ENCODE measurements at regions not wholly inside any gene's neighbourhood (a gene's known extent, or its start where the extent isn't known, plus 50 kb on each side); places are given as distances from the start of the nearest gene placed in this dataset.

GRCh38 chr5:167440846-167441245, 850.6 kb upstream of the WWC1 start:
- POLR2A ChIA-PET = no interaction called here

GRCh38 chr5:167442922-167443321, 848.5 kb upstream of the WWC1 start:
- CTCF ChIA-PET = no interaction called here
- no peak for DNase-seq (ENCODE audit: extremely low spot score)
- no peak for TF ChIP-seq CTCF (IDR thresholded peaks at IDR 0.05; ENCODE audit: control extremely low read depth, extremely low read depth, low read depth, missing control alignments)
- POLR2A ChIA-PET = no interaction called here

More at GRCh38 chr5:167440846-167441245, 850.6 kb upstream of the WWC1 start:
- DNase-seq (ENCODE audit: extremely low spot score) = no peak
- CTCF ChIA-PET = interaction anchor here (1.2 kb wide), 1 partner anchor 20 kb away, joined by 3 read pairs; no protein-coding TSS in a partner anchor
- TF ChIP-seq CTCF (IDR thresholded peaks at IDR 0.05; ENCODE audit: control extremely low read depth, extremely low read depth, low read depth, missing control alignments) = no peak

GRCh38 chr5:167447466-167448375, 843.7 kb upstream of the WWC1 start:
- ChIA-PET CTCF (interaction anchor here (1.4 kb wide), 1 partner anchor 13 kb away, joined by 4 read pairs; no protein-coding TSS in a partner anchor), POLR2A (no interaction called here)
- no peak for DNase-seq (ENCODE audit: extremely low spot score)
- no peak for TF ChIP-seq CTCF (IDR thresholded peaks at IDR 0.05; ENCODE audit: control extremely low read depth, extremely low read depth, low read depth, missing control alignments)

GRCh38 chr5:167448376-167448775, 843.1 kb upstream of the WWC1 start:
- ChIA-PET POLR2A (no interaction called here), CTCF (interaction anchor here (1.4 kb wide), 1 partner anchor 14 kb away, joined by 4 read pairs; no protein-coding TSS in a partner anchor)
- no peak for DNase-seq (ENCODE audit: extremely low spot score)
- TF ChIP-seq CTCF (IDR thresholded peaks at IDR 0.05; ENCODE audit: control extremely low read depth, extremely low read depth, low read depth, missing control alignments) = no peak

- CTCF ChIA-PET = interaction anchor here (0.9 kb wide), 1 partner anchor 22 kb away, joined by 3 read pairs; no protein-coding TSS in a partner anchor
- no peak for TF ChIP-seq CTCF (IDR thresholded peaks at IDR 0.05; ENCODE audit: control extremely low read depth, extremely low read depth, low read depth, missing control alignments)
- POLR2A ChIA-PET = no interaction called here
- DNase-seq (ENCODE audit: extremely low spot score) = no peak
Measured at GRCh38 chr5:167451076-167451475, 840.4 kb upstream of the WWC1 start.

- CTCF ChIA-PET = no interaction called here
- no peak for DNase-seq (ENCODE audit: extremely low spot score)
- no peak for TF ChIP-seq CTCF (IDR thresholded peaks at IDR 0.05; ENCODE audit: control extremely low read depth, extremely low read depth, low read depth, missing control alignments)
- POLR2A ChIA-PET = no interaction called here
Measured at GRCh38 chr5:167452136-167452535, 839.3 kb upstream of the WWC1 start.

Measured in GM10248 (cell line).